Ishikawa (cell line): ENCODE measurements at regions not wholly inside any gene's neighbourhood (a gene's known extent, or its start where the extent isn't known, plus 50 kb on each side); places are given as distances from the start of the nearest gene placed in this dataset.

Experiments used
- CEBPB ChIP-seq: IDR thresholded peaks from 2 replicates; pipeline ENCODE4 v1.6.1; 2012
- EP300 ChIP-seq: IDR thresholded peaks from 2 replicates; pipeline ENCODE4 v1.6.1; 2012; ENCODE audit warnings: borderline replicate concordance
- RAD21 ChIP-seq: IDR thresholded peaks from 2 replicates; pipeline ENCODE4 v1.6.1; 2012; ENCODE audit warnings: low read depth
- ZBTB7A ChIP-seq: IDR thresholded peaks from 2 replicates; pipeline ENCODE4 v1.6.1; 2012; ENCODE audit warnings: low read depth

DNA sequence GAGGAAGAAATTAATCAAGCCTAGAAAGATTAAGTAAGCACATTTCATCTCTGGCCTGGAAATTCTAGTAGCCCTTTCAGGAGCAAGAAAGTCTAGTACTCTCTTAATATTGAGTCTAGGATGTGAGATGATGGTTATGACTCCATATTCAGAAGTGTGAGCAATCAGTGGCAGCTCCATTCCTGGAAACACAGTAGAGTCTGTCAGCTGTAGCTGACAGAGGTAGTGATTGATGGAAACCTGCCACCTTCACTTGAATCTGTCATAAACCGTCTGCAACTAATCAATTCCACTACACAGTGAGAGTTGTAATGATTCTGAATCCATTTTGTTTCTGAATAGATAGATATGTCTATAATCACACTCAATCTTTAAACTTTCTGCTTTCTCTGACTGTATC lies 635.1 kb downstream of the IRS1 start:
- TF ChIP-seq EP300 (no peak), ZBTB7A (no peak), RAD21 (no peak), CEBPB (no peak)
